Nephron progenitor cell (in vitro differentiated cells): ENCODE measurements at regions not wholly inside any gene's neighbourhood (a gene's known extent, or its start where the extent isn't known, plus 50 kb on each side); places are given as distances from the start of the nearest gene placed in this dataset.

Experiments used
- DNase-seq: peaks from one replicate; pipeline ENCODE4 v3.0.0; 2021
- H3K27ac Mint-ChIP-seq: 2 replicates; pipeline ENCODE4 v1.8.0; 2021; ENCODE audit warnings: mild to moderate bottlenecking, moderate library complexity, mixed read lengths
- H3K27me3 Mint-ChIP-seq: 2 replicates; pipeline ENCODE4 v1.8.0; 2021; ENCODE audit warnings: mild to moderate bottlenecking, low read depth, mixed read lengths; ENCODE audit not compliant: poor library complexity
- H3K36me3 Mint-ChIP-seq: 2 replicates; pipeline ENCODE4 v1.8.0; 2021; ENCODE audit warnings: low read depth, mixed read lengths
- H3K4me1 Mint-ChIP-seq: 2 replicates; pipeline ENCODE4 v1.8.0; 2021; ENCODE audit warnings: mixed read lengths
- H3K4me3 Mint-ChIP-seq: 2 replicates; pipeline ENCODE4 v1.8.0; 2021; ENCODE audit warnings: mild to moderate bottlenecking, moderate library complexity, mixed read lengths
- H3K9me3 Mint-ChIP-seq: 2 replicates; pipeline ENCODE4 v1.8.0; 2021; ENCODE audit warnings: mild to moderate bottlenecking, moderate library complexity, mixed read lengths
- CTCF ChIP-seq: fragments of 200-600 bp; sonication (generic); IDR thresholded peaks from 2 replicates; pipeline ENCODE4 v1.5.0; 2021; ENCODE audit warnings: antibody characterized with exemption

DNA sequence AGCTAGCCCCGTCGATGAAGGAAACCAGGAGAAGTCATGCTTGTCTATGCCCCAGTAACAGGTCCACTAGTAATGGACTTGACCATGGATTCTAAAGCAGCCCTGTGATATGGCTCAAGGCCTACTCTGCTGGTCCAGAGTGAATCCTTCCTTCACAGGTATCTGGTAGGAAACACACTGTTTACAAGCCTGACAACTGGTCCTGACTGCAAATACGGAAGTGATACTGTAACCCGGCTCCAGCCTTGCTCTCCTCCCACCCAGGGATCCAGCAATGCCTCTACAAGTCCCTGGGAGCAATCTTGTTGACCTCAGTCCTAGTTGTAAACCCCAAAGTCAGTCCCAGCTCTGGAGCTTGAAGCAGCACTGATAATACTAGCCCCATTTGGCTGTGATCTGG is 239.2 kb upstream of the GRID2 start:
- no peak for DNase-seq
- Mint-ChIP-seq H3K36me3 (no peaks in the 10 kb centered on the region), H3K27ac (no peak overlapping the region), H3K4me1 (no peaks in the 10 kb centered on the region), H3K9me3 (peaks cover 11% of the 10 kb centered on the region), H3K4me3 (no peak overlapping the region), H3K27me3 (peaks cover 5% of the 10 kb centered on the region)
- no peak for TF ChIP-seq CTCF

DNA sequence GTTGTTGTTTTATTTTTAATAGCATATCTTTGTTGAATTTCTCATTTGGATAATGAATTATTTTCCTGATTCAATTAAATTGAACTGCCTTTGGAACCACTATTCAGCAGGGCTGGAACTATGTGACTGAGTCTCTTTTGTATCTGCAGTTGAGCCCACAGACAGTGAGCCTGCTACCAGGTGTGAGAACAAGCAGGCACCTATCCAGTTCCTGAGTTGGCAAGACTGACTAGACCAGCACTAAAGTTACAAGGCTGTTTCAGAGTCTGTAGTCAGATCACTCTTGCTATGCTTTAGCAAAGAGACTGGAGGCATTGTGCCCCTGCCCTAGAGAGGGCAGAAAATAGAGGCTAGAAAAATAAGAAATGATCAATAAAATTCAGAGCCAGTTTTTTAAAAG is 237.3 kb upstream of the GRID2 start:
- Mint-ChIP-seq H3K9me3 (peaks cover 30% of the 10 kb centered on the region), H3K27ac (no peak overlapping the region), H3K4me3 (no peak overlapping the region), H3K4me1 (no peaks in the 10 kb centered on the region), H3K36me3 (no peaks in the 10 kb centered on the region), H3K27me3 (no peaks in the 10 kb centered on the region)
- no peak for TF ChIP-seq CTCF
- no peak for DNase-seq

GRCh38 chr4:92071587-92071986 is 232.2 kb upstream of the GRID2 start:
- Mint-ChIP-seq H3K36me3 (no peaks in the 10 kb centered on the region), H3K9me3 (peaks cover 49% of the 10 kb centered on the region), H3K4me3 (no peak overlapping the region), H3K27me3 (no peaks in the 10 kb centered on the region), H3K27ac (no peak overlapping the region), H3K4me1 (peaks cover 4% of the 10 kb centered on the region)
- no peak for TF ChIP-seq CTCF
- no peak for DNase-seq

DNA sequence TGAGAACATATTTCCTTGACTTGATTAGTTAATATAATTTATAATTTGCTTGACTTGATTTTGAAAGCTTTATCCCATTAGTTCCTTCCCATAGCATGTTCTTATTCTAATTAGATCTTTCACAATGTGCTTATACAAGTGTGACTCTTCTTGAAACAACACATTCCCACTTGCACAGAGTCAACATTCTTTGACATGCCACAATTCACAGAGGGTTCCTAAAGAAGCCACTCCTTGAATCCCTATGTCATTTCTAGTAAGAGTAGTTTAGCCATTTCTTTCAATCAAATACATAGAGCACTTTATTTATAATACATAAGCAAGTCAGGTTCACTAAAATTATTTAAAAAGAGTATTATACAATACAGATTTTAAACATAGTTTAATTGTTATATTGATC is 228.9 kb upstream of the GRID2 start:
- TF ChIP-seq CTCF, result no peak
- Mint-ChIP-seq H3K4me1 (peaks cover 4% of the 10 kb centered on the region), H3K27ac (no peak overlapping the region), H3K4me3 (no peak overlapping the region), H3K36me3 (no peaks in the 10 kb centered on the region), H3K27me3 (no peaks in the 10 kb centered on the region), H3K9me3 (peaks cover 36% of the 10 kb centered on the region)
- no peak for DNase-seq

GRCh38 chr4:92090887-92091286 is 212.9 kb upstream of the GRID2 start:
- Mint-ChIP-seq H3K36me3 (no peaks in the 10 kb centered on the region), H3K27me3 (no peaks in the 10 kb centered on the region), H3K27ac (peak overlapping the region; percentile 24), H3K4me3 (no peak overlapping the region), H3K4me1 (no peaks in the 10 kb centered on the region), H3K9me3 (no peaks in the 10 kb centered on the region)
- no peak for DNase-seq
- no peak for TF ChIP-seq CTCF

DNA sequence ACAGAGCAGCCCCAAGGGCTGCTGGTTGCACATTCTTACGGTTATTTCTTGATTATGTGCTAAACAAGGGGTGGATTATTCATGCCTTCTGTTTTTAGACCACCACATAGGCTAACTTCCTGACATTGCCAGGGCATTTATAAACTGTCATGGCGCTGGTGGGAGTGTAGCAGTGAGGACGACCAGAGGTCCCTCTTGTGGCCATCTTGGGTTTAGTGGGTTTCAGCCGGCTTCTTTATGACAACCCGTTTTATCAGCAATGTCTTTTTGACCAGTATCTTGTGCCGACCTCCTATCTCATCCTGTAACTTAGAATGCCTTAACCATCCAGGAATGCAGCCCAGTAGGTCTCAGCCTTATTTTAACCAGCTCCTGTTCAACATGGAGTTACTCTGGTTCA is 212.4 kb upstream of the GRID2 start:
- DNase-seq, result no peak
- no peak overlapping the region for H3K27ac Mint-ChIP-seq
- H3K27me3 Mint-ChIP-seq, result no peaks in the 10 kb centered on the region
- H3K4me1 Mint-ChIP-seq, result no peaks in the 10 kb centered on the region
- TF ChIP-seq CTCF, result no peak
- H3K9me3 Mint-ChIP-seq, result no peaks in the 10 kb centered on the region
- no peak overlapping the region for H3K4me3 Mint-ChIP-seq
- no peaks in the 10 kb centered on the region for H3K36me3 Mint-ChIP-seq
